SHP77 treated with DMSO at 0.1 percent for 48 hours (cell line): ENCODE measurements at regions not wholly inside any gene's neighbourhood (a gene's known extent, or its start where the extent isn't known, plus 50 kb on each side); places are given as distances from the start of the nearest gene placed in this dataset.
"Not testable (repeated sequence)": the region's sequence is repeated elsewhere in the genome, so short reads cannot be mapped to it uniquely, and the experiment has no call there.

Source experiments
- DNase-seq: peaks from one replicate; lab custom pipeline; 2025; lab: John Stamatoyannopoulos, UW

- DNase-seq = no peak
These were observed 225.0 kb upstream of the FAM3C start for GRCh38 chr7:121620953-121621606.

- no peak for DNase-seq
These were observed 224.1 kb upstream of the FAM3C start for GRCh38 chr7:121620206-121620605.

- no peak for DNase-seq
These were observed 222.1 kb upstream of the FAM3C start for GRCh38 chr7:121618182-121618581.

- no peak for DNase-seq
These were observed 214.1 kb upstream of the FAM3C start for GRCh38 chr7:121610243-121610642.

GRCh38 chr7:121609208-121609607 is 213.1 kb upstream of the FAM3C start:
- DNase-seq = no peak

GRCh38 chr7:121608785-121609184 is 212.7 kb upstream of the FAM3C start:
- no peak for DNase-seq

- DNase-seq = not testable (repeated sequence)
These were observed 212.1 kb upstream of the FAM3C start for GRCh38 chr7:121608183-121608582.

- no peak for DNase-seq
These were observed 209.2 kb upstream of the FAM3C start for GRCh38 chr7:121605317-121605680.

- DNase-seq = no peak
These were observed 208.7 kb upstream of the FAM3C start for GRCh38 chr7:121604627-121605316.

GRCh38 chr7:121603886-121604285 is 207.8 kb upstream of the FAM3C start:
- DNase-seq = no peak

- no peak for DNase-seq
These were observed 203.8 kb upstream of the FAM3C start for GRCh38 chr7:121599887-121600286.

- DNase-seq = no peak
These were observed 199.9 kb upstream of the FAM3C start for GRCh38 chr7:121595758-121596696.

GRCh38 chr7:121591926-121592325 is 195.8 kb upstream of the FAM3C start:
- DNase-seq = no peak

- no peak for DNase-seq
These were observed 191.3 kb upstream of the FAM3C start for GRCh38 chr7:121587435-121587834.

- DNase-seq = no peak
These were observed 186.2 kb upstream of the FAM3C start for GRCh38 chr7:121582258-121582657.

- DNase-seq = no peak
These were observed 183.5 kb upstream of the FAM3C start for GRCh38 chr7:121579639-121580038.

- no peak for DNase-seq
These were observed 182.6 kb upstream of the FAM3C start for GRCh38 chr7:121578669-121579068.

- DNase-seq = peak; percentile 42
These were observed 180.2 kb upstream of the FAM3C start for GRCh38 chr7:121576148-121576917.

GRCh38 chr7:121575194-121575765 is 179.2 kb upstream of the FAM3C start:
- no peak for DNase-seq

- no peak for DNase-seq
These were observed 178.0 kb upstream of the FAM3C start for GRCh38 chr7:121574109-121574508.

- DNase-seq = no peak
These were observed 176.5 kb upstream of the FAM3C start for GRCh38 chr7:121572615-121573014.

- no peak for DNase-seq
These were observed 174.3 kb upstream of the FAM3C start for GRCh38 chr7:121570365-121570764.
